Kidney epithelial cell (primary cell): ENCODE measurements at regions not wholly inside any gene's neighbourhood (a gene's known extent, or its start where the extent isn't known, plus 50 kb on each side); places are given as distances from the start of the nearest gene placed in this dataset.

Experiments
- DNase-seq: peaks from one replicate; pipeline ENCODE4 v3.0.0-alpha.2; 2010; ENCODE audit warnings: low read depth
- H3K27me3 ChIP-seq: 2 replicates; pipeline ENCODE4 v1.6.0; 2011; ENCODE audit warnings: low read length; ENCODE audit not compliant: control insufficient read depth, insufficient read depth
- H3K36me3 ChIP-seq: 2 replicates; pipeline ENCODE4 v1.5.1; 2011; ENCODE audit warnings: low read length; ENCODE audit not compliant: control insufficient read depth, insufficient read depth
- H3K4me3 ChIP-seq: 2 replicates; pipeline ENCODE4 v1.5.1; 2011; ENCODE audit warnings: low read depth, mild to moderate bottlenecking, control low read depth, low read length
- CTCF ChIP-seq: IDR thresholded peaks from 2 replicates; pipeline ENCODE4 v1.5.1; 2011; ENCODE audit warnings: mild to moderate bottlenecking, moderate library complexity, low read length, control low read depth, inconsistent platforms; ENCODE audit not compliant: insufficient read depth, poor library complexity, severe bottlenecking

GRCh38 chr19:31801611-31802010 lies 452.4 kb upstream of the TSHZ3 start:
- no peaks in the 10 kb centered on the region for H3K36me3 ChIP-seq
- no peak overlapping the region for H3K4me3 ChIP-seq
- no peaks in the 10 kb centered on the region for H3K27me3 ChIP-seq
- no peak for TF ChIP-seq CTCF
- DNase-seq, result no peak

GRCh38 chr19:31803835-31804446 lies 454.7 kb upstream of the TSHZ3 start:
- DNase-seq, result no peak
- no peak for TF ChIP-seq CTCF
- no peak overlapping the region for H3K4me3 ChIP-seq
- H3K36me3 ChIP-seq, result no peaks in the 10 kb centered on the region
- no peaks in the 10 kb centered on the region for H3K27me3 ChIP-seq

GRCh38 chr19:31804668-31805067 lies 455.4 kb upstream of the TSHZ3 start:
- H3K36me3 ChIP-seq, result no peaks in the 10 kb centered on the region
- DNase-seq, result no peak
- TF ChIP-seq CTCF, result no peak
- H3K4me3 ChIP-seq, result no peak overlapping the region
- H3K27me3 ChIP-seq, result no peaks in the 10 kb centered on the region

GRCh38 chr19:31810536-31811109 lies 461.4 kb upstream of the TSHZ3 start:
- no peaks in the 10 kb centered on the region for H3K27me3 ChIP-seq
- TF ChIP-seq CTCF, result no peak

GRCh38 chr19:31817971-31818797 lies 468.9 kb upstream of the TSHZ3 start:
- TF ChIP-seq CTCF, result no peak
- no peaks in the 10 kb centered on the region for H3K27me3 ChIP-seq
- H3K36me3 ChIP-seq, result no peaks in the 10 kb centered on the region
- DNase-seq, result no peak
- H3K4me3 ChIP-seq, result no peak overlapping the region

More at GRCh38 chr19:31810536-31811109, 461.4 kb upstream of the TSHZ3 start:
- Histone ChIP-seq H3K4me3 (no peak overlapping the region), H3K36me3 (no peaks in the 10 kb centered on the region)
- DNase-seq, result no peak

GRCh38 chr19:31818798-31819105 lies 469.5 kb upstream of the TSHZ3 start:
- DNase-seq, result no peak
- no peak for TF ChIP-seq CTCF
- Histone ChIP-seq H3K27me3 (no peaks in the 10 kb centered on the region), H3K36me3 (no peaks in the 10 kb centered on the region), H3K4me3 (no peak overlapping the region)
